ENCODE measurements at regions not wholly inside any gene's neighbourhood (a gene's known extent, or its start where the extent isn't known, plus 50 kb on each side); places are given as distances from the start of the nearest gene placed in this dataset.

- Histone ChIP-seq H3K27ac (ENCODE audit: low read depth, low read length) (no peak overlapping the region), H3K4me3 (ENCODE audit: low read length) (no peak overlapping the region), H3K9me3 (ENCODE audit: control insufficient read depth, low read length) (no peaks in the 10 kb centered on the region), H3K4me1 (ENCODE audit: control insufficient read depth, insufficient read depth, low read length) (no peaks in the 10 kb centered on the region), H3K27me3 (ENCODE audit: control insufficient read depth, insufficient read depth, low read length, poor library complexity, severe bottlenecking) (no peaks in the 10 kb centered on the region), H3K36me3 (ENCODE audit: control insufficient read depth, insufficient read depth, low read length) (no peaks in the 10 kb centered on the region), H3K9ac (ENCODE audit: extremely low read depth, low read length, poor library complexity, severe bottlenecking) (no peak overlapping the region)
- TF ChIP-seq CTCF (conservative IDR thresholded peaks at IDR 0.05), result no peak
- H3K4me1 Mint-ChIP-seq, result peaks cover 3% of the 10 kb centered on the region
- no peak overlapping the region for H3K4me3 Mint-ChIP-seq
- peak; percentile 21 for DNase-seq
- no peaks in the 10 kb centered on the region for H3K27me3 Mint-ChIP-seq (ENCODE audit: insufficient read depth)
- WGBS, 2 experiments (ENCODE audit: insufficient coverage in 1 of 2, insufficient read length in 1 of 2), result 92 to 93% methylated on average over 2 to 3 of the region's 3 CpGs
- H3K9me3 Mint-ChIP-seq, result no peaks in the 10 kb centered on the region
- no peaks in the 10 kb centered on the region for H3K36me3 Mint-ChIP-seq (ENCODE audit: low read depth)
- no peak overlapping the region for H3K27ac Mint-ChIP-seq
Measured at GRCh38 chr17:15108992-15109391, 156.1 kb downstream of the PMP22 start.

- Histone ChIP-seq H3K27me3 (ENCODE audit: control insufficient read depth, insufficient read depth, low read length, poor library complexity, severe bottlenecking) (no peaks in the 10 kb centered on the region), H3K4me3 (ENCODE audit: low read length) (no peak overlapping the region), H3K36me3 (ENCODE audit: control insufficient read depth, insufficient read depth, low read length) (no peaks in the 10 kb centered on the region), H3K9me3 (ENCODE audit: control insufficient read depth, low read length) (no peaks in the 10 kb centered on the region), H3K4me1 (ENCODE audit: control insufficient read depth, insufficient read depth, low read length) (no peaks in the 10 kb centered on the region), H3K9ac (ENCODE audit: extremely low read depth, low read length, poor library complexity, severe bottlenecking) (no peak overlapping the region), H3K27ac (ENCODE audit: low read depth, low read length) (no peak overlapping the region)
- Mint-ChIP-seq H3K27ac (peak overlapping the region; percentile 33), H3K4me1 (peaks cover 3% of the 10 kb centered on the region), H3K36me3 (ENCODE audit: low read depth) (no peaks in the 10 kb centered on the region), H3K4me3 (no peak overlapping the region), H3K9me3 (no peaks in the 10 kb centered on the region), H3K27me3 (ENCODE audit: insufficient read depth) (no peaks in the 10 kb centered on the region)
- 56 to 73% methylated on average over 2 to 3 of the region's 3 CpGs for WGBS, 2 experiments (ENCODE audit: insufficient coverage in 1 of 2, insufficient read length in 1 of 2)
- DNase-seq, result peak; percentile 63
- TF ChIP-seq CTCF (conservative IDR thresholded peaks at IDR 0.05), result no peak
Measured at GRCh38 chr17:15106540-15106939, 158.6 kb downstream of the PMP22 start.

GRCh38 chr17:15103785-15104184 is 161.3 kb downstream of the PMP22 start:
- H3K36me3 ChIP-seq (ENCODE audit: control insufficient read depth, insufficient read depth, low read length), result no peaks in the 10 kb centered on the region
- no peak overlapping the region for H3K9ac ChIP-seq (ENCODE audit: extremely low read depth, low read length, poor library complexity, severe bottlenecking)
- no peak overlapping the region for H3K4me3 ChIP-seq (ENCODE audit: low read length)
- no peak overlapping the region for H3K27ac ChIP-seq (ENCODE audit: low read depth, low read length)
- Mint-ChIP-seq H3K27ac (no peak overlapping the region), H3K4me3 (no peak overlapping the region), H3K36me3 (ENCODE audit: low read depth) (no peaks in the 10 kb centered on the region), H3K27me3 (ENCODE audit: insufficient read depth) (no peaks in the 10 kb centered on the region), H3K9me3 (no peaks in the 10 kb centered on the region), H3K4me1 (peaks cover 3% of the 10 kb centered on the region)
- DNase-seq, result no peak
- H3K27me3 ChIP-seq (ENCODE audit: control insufficient read depth, insufficient read depth, low read length, poor library complexity, severe bottlenecking), result no peaks in the 10 kb centered on the region
- H3K4me1 ChIP-seq (ENCODE audit: control insufficient read depth, insufficient read depth, low read length), result no peaks in the 10 kb centered on the region
- no peak for TF ChIP-seq CTCF (conservative IDR thresholded peaks at IDR 0.05)
- H3K9me3 ChIP-seq (ENCODE audit: control insufficient read depth, low read length), result no peaks in the 10 kb centered on the region
- 91% methylated on average over 4 of the region's 4 CpGs; no CpG with 5 or more reads in 1 of the 2 experiments for WGBS, 2 experiments (ENCODE audit: insufficient coverage in 1 of 2, insufficient read length in 1 of 2)
